ENCODE measurements at regions not wholly inside any gene's neighbourhood (a gene's known extent, or its start where the extent isn't known, plus 50 kb on each side); places are given as distances from the start of the nearest gene placed in this dataset.

DNA sequence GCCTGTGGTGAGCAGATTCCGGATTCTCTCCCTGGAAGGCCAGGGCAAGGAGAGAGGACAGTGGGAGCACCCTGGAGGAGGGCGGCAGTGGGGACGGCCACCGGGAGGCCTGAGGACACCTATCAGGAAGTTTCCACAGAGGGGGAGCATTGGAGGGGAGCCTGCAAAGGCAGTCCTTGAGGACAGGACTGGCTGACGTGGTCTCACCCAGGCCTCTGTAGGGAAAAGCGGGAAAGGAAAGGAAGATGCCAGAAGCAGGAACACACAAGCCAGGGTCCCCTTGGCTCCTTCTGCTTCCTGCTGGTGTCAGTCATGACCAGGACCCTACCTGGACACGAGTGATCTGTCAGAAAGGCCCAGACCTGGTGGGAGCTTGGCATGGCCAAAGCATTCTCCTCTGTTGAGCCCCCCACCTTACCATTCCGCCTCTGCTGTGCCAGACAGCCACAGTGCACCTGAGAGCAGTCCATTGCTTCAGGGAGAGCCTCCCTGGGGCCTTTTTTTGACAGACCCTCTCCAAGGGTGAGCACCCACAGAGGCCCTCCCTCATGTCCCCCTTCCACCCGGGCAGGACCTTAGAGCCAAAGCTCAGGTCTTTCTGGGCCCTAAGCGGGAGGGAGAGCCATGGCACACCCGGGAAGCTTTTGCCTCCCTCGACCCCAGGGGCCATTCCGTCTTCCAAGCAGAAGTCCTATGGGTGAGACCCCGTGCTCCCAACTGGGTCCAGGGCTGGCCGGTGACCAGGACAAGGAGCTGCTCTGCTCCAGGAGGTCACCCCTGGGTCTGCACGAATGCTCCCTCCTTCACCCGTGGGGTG is 333.1 kb downstream of the DYSF start:
- Histone ChIP-seq H3K36me3 (replicated peaks in 1 of 2; ENCODE audit: control insufficient read depth in 2 of 2, insufficient read depth in 2 of 2, low read length in 2 of 2) (no peaks in the 10 kb centered on the region), H3K14ac (ENCODE audit: low read length) (peak overlapping the region; percentile 42), H2BK120ac (ENCODE audit: low read depth, low read length) (no peak overlapping the region), H3K18ac (ENCODE audit: low read length) (peak overlapping the region; percentile 18), H2BK12ac (ENCODE audit: low read length) (no peak overlapping the region), H3K4ac (ENCODE audit: low read length) (no peak overlapping the region), H2BK5ac (ENCODE audit: low read length) (peak overlapping the region; percentile 29), H3K27ac (replicated peaks; ENCODE audit: low read length) (no peak overlapping the region), H4K8ac (ENCODE audit: low read depth, low read length) (no peak overlapping the region), H3K9me3 (replicated peaks in 1 of 2; ENCODE audit: control insufficient read depth in 2 of 2, insufficient read depth in 1 of 2, low read depth in 1 of 2, low read length in 2 of 2) (no peaks in the 10 kb centered on the region), H3K4me2 (ENCODE audit: insufficient read depth, low read length, poor library complexity, severe bottlenecking) (no peak overlapping the region), H3K27me3 (ENCODE audit: control insufficient read depth in 3 of 3, insufficient read depth in 3 of 3, low read depth in 1 of 3, low read length in 3 of 3) (no peaks in the 10 kb centered on the region), H2AFZ (ENCODE audit: low read length) (no peak overlapping the region), H3K4me3 (ENCODE audit: low read length in 2 of 2) (no peak overlapping the region), H4K91ac (ENCODE audit: low read depth, low read length, poor library complexity) (no peak overlapping the region), H2BK15ac (ENCODE audit: low read length) (no peak overlapping the region), H3K23ac (ENCODE audit: low read depth, low read length, poor library complexity) (no peak overlapping the region), H3K4me1 (ENCODE audit: control insufficient read depth in 2 of 2, insufficient read depth in 1 of 2, low read depth in 1 of 2, low read length in 2 of 2) (no peaks in the 10 kb centered on the region), H3K9ac (ENCODE audit: low read depth, low read length, poor library complexity) (no peak overlapping the region), H2AK5ac (ENCODE audit: low read depth, low read length) (peak overlapping the region; percentile 57), H3K79me1 (ENCODE audit: low read depth, low read length) (no peaks in the 10 kb centered on the region)
- DNase-seq (ENCODE audit: low spot score): no peak
- no CpG with 5 or more reads among the region's 17 CpGs for WGBS, 2 donors (ENCODE audit: extremely low coverage in 2 of 2, insufficient read length in 2 of 2, insufficient replicate concordance in 1 of 2)

DNA sequence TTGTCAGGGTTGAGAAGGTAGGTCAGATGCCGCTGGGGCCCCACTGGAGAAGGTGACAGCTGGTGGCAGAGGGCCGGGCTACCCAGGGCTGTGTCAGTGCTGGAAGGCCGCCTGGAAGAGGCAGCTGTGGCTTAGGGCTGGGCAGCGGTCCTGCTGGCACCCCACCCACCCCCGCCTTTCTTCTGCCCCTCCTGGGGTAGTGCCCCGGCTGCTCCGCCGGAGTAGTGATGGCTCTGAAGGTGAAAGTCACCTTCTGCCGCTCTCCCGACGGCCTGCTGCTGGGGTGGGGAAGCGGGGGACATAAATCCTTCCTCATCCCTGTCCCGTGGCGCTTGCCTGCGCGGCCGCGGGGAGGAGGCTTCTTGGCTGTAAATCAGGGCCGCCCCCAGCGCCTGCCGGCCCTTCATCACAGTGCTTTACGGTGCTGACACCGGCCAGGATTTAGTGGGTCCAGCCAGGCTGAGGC is 332.2 kb downstream of the DYSF start:
- DNase-seq (ENCODE audit: low spot score): no peak
- H3K27ac ChIP-seq (replicated peaks; ENCODE audit: low read length): no peak overlapping the region
- no peak overlapping the region for H3K9ac ChIP-seq (ENCODE audit: low read depth, low read length, poor library complexity)
- no peak overlapping the region for H2AFZ ChIP-seq (ENCODE audit: low read length)
- no peak overlapping the region for H3K4me2 ChIP-seq (ENCODE audit: insufficient read depth, low read length, poor library complexity, severe bottlenecking)
- peak overlapping the region; percentile 76 for H2BK5ac ChIP-seq (ENCODE audit: low read length)
- no peak overlapping the region for H2AK5ac ChIP-seq (ENCODE audit: low read depth, low read length)
- no peak overlapping the region for H2BK12ac ChIP-seq (ENCODE audit: low read length)
- H3K4ac ChIP-seq (ENCODE audit: low read length): no peak overlapping the region
- no peaks in the 10 kb centered on the region for H3K79me1 ChIP-seq (ENCODE audit: low read depth, low read length)
- H4K91ac ChIP-seq (ENCODE audit: low read depth, low read length, poor library complexity): no peak overlapping the region
- no peak overlapping the region for H3K23ac ChIP-seq (ENCODE audit: low read depth, low read length, poor library complexity)
- H3K4me1 ChIP-seq (ENCODE audit: control insufficient read depth in 2 of 2, insufficient read depth in 1 of 2, low read depth in 1 of 2, low read length in 2 of 2): peaks cover 0 to 1% of the 10 kb centered on the region in 2 donors
- no peaks in the 10 kb centered on the region for H3K36me3 ChIP-seq (replicated peaks in 1 of 2; ENCODE audit: control insufficient read depth in 2 of 2, insufficient read depth in 2 of 2, low read length in 2 of 2)
- no CpG with 5 or more reads among the region's 23 CpGs for WGBS, 2 donors (ENCODE audit: extremely low coverage in 2 of 2, insufficient read length in 2 of 2, insufficient replicate concordance in 1 of 2)
- H2BK15ac ChIP-seq (ENCODE audit: low read length): no peak overlapping the region
- H3K14ac ChIP-seq (ENCODE audit: low read length): no peak overlapping the region
- H3K4me3 ChIP-seq (ENCODE audit: low read length in 2 of 2): no peak overlapping the region
- peak overlapping the region; percentile 79 for H3K18ac ChIP-seq (ENCODE audit: low read length)
- H4K8ac ChIP-seq (ENCODE audit: low read depth, low read length): peak overlapping the region; percentile 24
- no peaks in the 10 kb centered on the region for H3K9me3 ChIP-seq (replicated peaks in 1 of 2; ENCODE audit: control insufficient read depth in 2 of 2, insufficient read depth in 1 of 2, low read depth in 1 of 2, low read length in 2 of 2)
- no peaks in the 10 kb centered on the region for H3K27me3 ChIP-seq (ENCODE audit: control insufficient read depth in 3 of 3, insufficient read depth in 3 of 3, low read depth in 1 of 3, low read length in 3 of 3)
- H2BK120ac ChIP-seq (ENCODE audit: low read depth, low read length): no peak overlapping the region

DNA sequence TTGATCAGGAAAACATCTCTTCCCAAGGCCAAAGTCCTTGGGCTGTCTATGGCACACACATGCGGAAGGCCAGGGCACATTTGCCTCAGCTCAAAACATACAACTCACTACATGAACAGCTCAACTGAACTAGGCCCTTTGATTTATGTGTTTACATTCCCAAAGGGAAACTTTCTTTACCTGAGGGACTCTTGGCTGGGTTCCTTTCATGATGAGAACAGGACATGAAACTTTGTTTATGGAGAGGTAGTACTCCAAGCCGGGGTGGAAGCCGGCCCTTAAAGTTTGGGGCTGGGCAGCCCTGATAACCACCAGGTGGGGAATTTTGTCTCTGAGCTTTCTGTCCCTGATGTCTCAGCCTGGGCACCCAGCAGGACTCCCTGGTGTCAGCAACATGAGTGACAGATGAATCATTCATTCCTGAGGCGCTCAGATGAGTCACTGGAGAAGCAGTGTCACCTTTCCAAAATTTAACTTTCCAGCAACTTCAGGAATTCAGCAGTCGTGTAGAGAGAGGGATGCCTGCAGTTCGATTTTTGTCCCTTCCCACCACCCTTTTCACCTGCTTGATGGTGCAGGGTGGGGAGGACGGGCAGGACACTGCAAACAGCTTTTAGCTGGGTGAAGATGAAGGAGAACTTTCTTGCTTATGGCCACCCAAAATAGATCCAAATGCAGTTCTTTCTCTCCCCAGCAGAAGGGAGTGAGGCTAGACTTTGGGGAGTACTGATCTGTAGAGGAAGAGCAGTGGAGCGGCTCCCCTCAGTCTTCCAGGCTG is 331.6 kb downstream of the DYSF start:
- no peak overlapping the region for H4K8ac ChIP-seq (ENCODE audit: low read depth, low read length)
- no peak overlapping the region for H2BK15ac ChIP-seq (ENCODE audit: low read length)
- no peaks in the 10 kb centered on the region for H3K9me3 ChIP-seq (replicated peaks in 1 of 2; ENCODE audit: control insufficient read depth in 2 of 2, insufficient read depth in 1 of 2, low read depth in 1 of 2, low read length in 2 of 2)
- no peak overlapping the region for H3K14ac ChIP-seq (ENCODE audit: low read length)
- no peak overlapping the region for H3K4me3 ChIP-seq (ENCODE audit: low read length in 2 of 2)
- H3K27me3 ChIP-seq (ENCODE audit: control insufficient read depth in 3 of 3, insufficient read depth in 3 of 3, low read depth in 1 of 3, low read length in 3 of 3): no peaks in the 10 kb centered on the region
- H3K4me1 ChIP-seq (ENCODE audit: control insufficient read depth in 2 of 2, insufficient read depth in 1 of 2, low read depth in 1 of 2, low read length in 2 of 2): peaks cover 0 to 1% of the 10 kb centered on the region in 2 donors
- H3K23ac ChIP-seq (ENCODE audit: low read depth, low read length, poor library complexity): no peak overlapping the region
- H2BK120ac ChIP-seq (ENCODE audit: low read depth, low read length): no peak overlapping the region
- H3K18ac ChIP-seq (ENCODE audit: low read length): peak overlapping the region; percentile 8
- no CpG with 5 or more reads among the region's 8 CpGs for WGBS, 2 donors (ENCODE audit: extremely low coverage in 2 of 2, insufficient read length in 2 of 2, insufficient replicate concordance in 1 of 2)
- H2BK12ac ChIP-seq (ENCODE audit: low read length): no peak overlapping the region
- no peak overlapping the region for H3K9ac ChIP-seq (ENCODE audit: low read depth, low read length, poor library complexity)
- H3K4ac ChIP-seq (ENCODE audit: low read length): no peak overlapping the region
- H2AFZ ChIP-seq (ENCODE audit: low read length): no peak overlapping the region
- no peaks in the 10 kb centered on the region for H3K79me1 ChIP-seq (ENCODE audit: low read depth, low read length)
- no peaks in the 10 kb centered on the region for H3K36me3 ChIP-seq (replicated peaks in 1 of 2; ENCODE audit: control insufficient read depth in 2 of 2, insufficient read depth in 2 of 2, low read length in 2 of 2)
- H4K91ac ChIP-seq (ENCODE audit: low read depth, low read length, poor library complexity): no peak overlapping the region
- H3K4me2 ChIP-seq (ENCODE audit: insufficient read depth, low read length, poor library complexity, severe bottlenecking): no peak overlapping the region
- no peak for DNase-seq (ENCODE audit: low spot score)
- H2AK5ac ChIP-seq (ENCODE audit: low read depth, low read length): no peak overlapping the region
- no peak overlapping the region for H3K27ac ChIP-seq (replicated peaks; ENCODE audit: low read length)
- H2BK5ac ChIP-seq (ENCODE audit: low read length): peak overlapping the region; percentile 76

DNA sequence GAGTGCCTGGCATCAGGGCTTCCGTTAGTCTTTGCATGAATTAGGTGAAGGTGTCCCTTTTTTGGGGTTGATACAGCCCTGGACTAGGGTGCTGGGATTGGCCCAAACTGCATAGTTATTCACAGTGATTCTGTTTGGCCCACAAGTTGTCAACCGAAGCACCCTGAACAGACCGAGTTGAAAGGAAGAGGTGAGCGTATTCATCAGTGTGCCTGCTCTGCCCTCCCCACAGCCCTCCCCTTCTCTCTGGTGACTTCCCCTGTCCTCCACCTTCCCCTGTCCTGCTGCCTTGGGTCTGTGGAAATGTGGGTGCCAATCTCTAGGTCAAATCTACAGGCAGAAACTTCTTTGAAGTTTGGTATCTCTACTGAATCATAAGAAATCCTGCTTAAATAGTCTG is 330.5 kb downstream of the DYSF start:
- no peak for DNase-seq (ENCODE audit: low spot score)
- no peak overlapping the region for H2AK5ac ChIP-seq (ENCODE audit: low read depth, low read length)

More for the DNA sequence above, 330.5 kb downstream of the DYSF start:
- no CpG with 5 or more reads among the region's 4 CpGs for whole genome bisulfite sequencing, 2 donors (ENCODE audit: extremely low coverage in 2 of 2, insufficient read length in 2 of 2, insufficient replicate concordance in 1 of 2)
- peaks cover 0 to 1% of the 10 kb centered on the region in 2 donors for H3K4me1 ChIP-seq (ENCODE audit: control insufficient read depth in 2 of 2, insufficient read depth in 1 of 2, low read depth in 1 of 2, low read length in 2 of 2)
- H2AFZ ChIP-seq (ENCODE audit: low read length): no peak overlapping the region
- H3K27ac ChIP-seq (replicated peaks; ENCODE audit: low read length): no peak overlapping the region
- no peak overlapping the region for H2BK12ac ChIP-seq (ENCODE audit: low read length)
- no peaks in the 10 kb centered on the region for H3K79me1 ChIP-seq (ENCODE audit: low read depth, low read length)
- H2BK120ac ChIP-seq (ENCODE audit: low read depth, low read length): no peak overlapping the region
- no peaks in the 10 kb centered on the region for H3K36me3 ChIP-seq (replicated peaks in 1 of 2; ENCODE audit: control insufficient read depth in 2 of 2, insufficient read depth in 2 of 2, low read length in 2 of 2)
- no peak overlapping the region for H3K9ac ChIP-seq (ENCODE audit: low read depth, low read length, poor library complexity)
- no peak overlapping the region for H3K4ac ChIP-seq (ENCODE audit: low read length)
- no peak overlapping the region for H3K14ac ChIP-seq (ENCODE audit: low read length)
- H3K9me3 ChIP-seq (replicated peaks in 1 of 2; ENCODE audit: control insufficient read depth in 2 of 2, insufficient read depth in 1 of 2, low read depth in 1 of 2, low read length in 2 of 2): no peaks in the 10 kb centered on the region
- H2BK5ac ChIP-seq (ENCODE audit: low read length): no peak overlapping the region
- no peaks in the 10 kb centered on the region for H3K27me3 ChIP-seq (ENCODE audit: control insufficient read depth in 3 of 3, insufficient read depth in 3 of 3, low read depth in 1 of 3, low read length in 3 of 3)
- no peak overlapping the region for H4K8ac ChIP-seq (ENCODE audit: low read depth, low read length)
- no peak overlapping the region for H3K4me2 ChIP-seq (ENCODE audit: insufficient read depth, low read length, poor library complexity, severe bottlenecking)
- H2BK15ac ChIP-seq (ENCODE audit: low read length): no peak overlapping the region
- H3K4me3 ChIP-seq (ENCODE audit: low read length in 2 of 2): no peak overlapping the region
- no peak overlapping the region for H4K91ac ChIP-seq (ENCODE audit: low read depth, low read length, poor library complexity)
- no peak overlapping the region for H3K23ac ChIP-seq (ENCODE audit: low read depth, low read length, poor library complexity)
- H3K18ac ChIP-seq (ENCODE audit: low read length): no peak overlapping the region

Data from neuronal stem cell (in vitro differentiated cells).